NCI-H146 treated with DMSO at 0.1 percent for 48 hours (cell line): ENCODE measurements at regions not wholly inside any gene's neighbourhood (a gene's known extent, or its start where the extent isn't known, plus 50 kb on each side); places are given as distances from the start of the nearest gene placed in this dataset.
"Not testable (repeated sequence)": the region's sequence is repeated elsewhere in the genome, so short reads cannot be mapped to it uniquely, and the experiment has no call there.

Experiments
- DNase-seq: peaks from one replicate; lab custom pipeline; 2025; ENCODE audit not compliant: unreplicated experiment; lab: John Stamatoyannopoulos, UW

- DNase-seq: no peak
Measured at GRCh38 chr3:635393-635792, 438.8 kb downstream of the CHL1 start.

GRCh38 chr3:643376-643775 lies 446.8 kb downstream of the CHL1 start:
- no peak for DNase-seq

- no peak for DNase-seq
Measured at GRCh38 chr3:655824-656223, 437.0 kb upstream of the CNTN6 start.

GRCh38 chr3:661356-661755 lies 431.5 kb upstream of the CNTN6 start:
- DNase-seq: no peak

GRCh38 chr3:674116-674515 lies 418.7 kb upstream of the CNTN6 start:
- no peak for DNase-seq

GRCh38 chr3:675846-676245 lies 417.0 kb upstream of the CNTN6 start:
- DNase-seq: no peak

GRCh38 chr3:683770-684169 lies 409.1 kb upstream of the CNTN6 start:
- DNase-seq: no peak

- no peak for DNase-seq
Measured at GRCh38 chr3:690770-691169, 402.1 kb upstream of the CNTN6 start.

- no peak for DNase-seq
Measured at GRCh38 chr3:700514-700913, 392.3 kb upstream of the CNTN6 start.

- DNase-seq: no peak
Measured at GRCh38 chr3:707041-707440, 385.8 kb upstream of the CNTN6 start.

GRCh38 chr3:713006-713621 lies 379.7 kb upstream of the CNTN6 start:
- DNase-seq: no peak

GRCh38 chr3:713947-714620 lies 378.7 kb upstream of the CNTN6 start:
- no peak for DNase-seq

- DNase-seq: no peak
Measured at GRCh38 chr3:721086-721485, 371.7 kb upstream of the CNTN6 start.

- no peak for DNase-seq
Measured at GRCh38 chr3:732326-732928, 360.4 kb upstream of the CNTN6 start.

- no peak for DNase-seq
Measured at GRCh38 chr3:733313-733712, 359.5 kb upstream of the CNTN6 start.

- no peak for DNase-seq
Measured at GRCh38 chr3:757711-758110, 335.1 kb upstream of the CNTN6 start.

- DNase-seq: no peak
Measured at GRCh38 chr3:759106-759505, 333.7 kb upstream of the CNTN6 start.

GRCh38 chr3:773433-773832 lies 319.4 kb upstream of the CNTN6 start:
- not testable (repeated sequence) for DNase-seq

- no peak for DNase-seq
Measured at GRCh38 chr3:775178-775880, 317.5 kb upstream of the CNTN6 start.

GRCh38 chr3:780505-780904 lies 312.3 kb upstream of the CNTN6 start:
- DNase-seq: no peak

GRCh38 chr3:791442-791841 lies 301.4 kb upstream of the CNTN6 start:
- DNase-seq: no peak

GRCh38 chr3:792630-793029 lies 300.2 kb upstream of the CNTN6 start:
- DNase-seq: no peak
